ENCODE measurements at regions not wholly inside any gene's neighbourhood (a gene's known extent, or its start where the extent isn't known, plus 50 kb on each side); places are given as distances from the start of the nearest gene placed in this dataset.

GRCh38 chr3:99186016-99186415 is 284.5 kb upstream of the DCBLD2 start:
- no peak overlapping the region for H3K9ac ChIP-seq (ENCODE audit: low read length)
- H3K36me3 ChIP-seq (ENCODE audit: insufficient read depth, low read length): no peaks in the 10 kb centered on the region
- no peaks in the 10 kb centered on the region for H3K9me3 ChIP-seq (ENCODE audit: insufficient read depth, low read depth, low read length)
- H3K27me3 ChIP-seq (ENCODE audit: insufficient read depth, low read length): no peaks in the 10 kb centered on the region
- H3K27ac ChIP-seq (ENCODE audit: low read depth, low read length): no peak overlapping the region
- Mint-ChIP-seq H3K27ac (ENCODE audit: unreplicated experiment) (no peak overlapping the region), H3K27me3 (ENCODE audit: low read depth, unreplicated experiment) (no peaks in the 10 kb centered on the region), H3K4me3 (ENCODE audit: unreplicated experiment) (no peak overlapping the region), H3K36me3 (ENCODE audit: low read depth, unreplicated experiment) (peaks cover 2% of the 10 kb centered on the region), H3K4me1 (ENCODE audit: low read depth, unreplicated experiment) (no peaks in the 10 kb centered on the region), H3K9me3 (ENCODE audit: unreplicated experiment) (no peaks in the 10 kb centered on the region)
- no peak for TF ChIP-seq EZH2 (IDR thresholded peaks at IDR 0.05; ENCODE audit: insufficient read depth, low read length)
- TF ChIP-seq, protein P1, sequence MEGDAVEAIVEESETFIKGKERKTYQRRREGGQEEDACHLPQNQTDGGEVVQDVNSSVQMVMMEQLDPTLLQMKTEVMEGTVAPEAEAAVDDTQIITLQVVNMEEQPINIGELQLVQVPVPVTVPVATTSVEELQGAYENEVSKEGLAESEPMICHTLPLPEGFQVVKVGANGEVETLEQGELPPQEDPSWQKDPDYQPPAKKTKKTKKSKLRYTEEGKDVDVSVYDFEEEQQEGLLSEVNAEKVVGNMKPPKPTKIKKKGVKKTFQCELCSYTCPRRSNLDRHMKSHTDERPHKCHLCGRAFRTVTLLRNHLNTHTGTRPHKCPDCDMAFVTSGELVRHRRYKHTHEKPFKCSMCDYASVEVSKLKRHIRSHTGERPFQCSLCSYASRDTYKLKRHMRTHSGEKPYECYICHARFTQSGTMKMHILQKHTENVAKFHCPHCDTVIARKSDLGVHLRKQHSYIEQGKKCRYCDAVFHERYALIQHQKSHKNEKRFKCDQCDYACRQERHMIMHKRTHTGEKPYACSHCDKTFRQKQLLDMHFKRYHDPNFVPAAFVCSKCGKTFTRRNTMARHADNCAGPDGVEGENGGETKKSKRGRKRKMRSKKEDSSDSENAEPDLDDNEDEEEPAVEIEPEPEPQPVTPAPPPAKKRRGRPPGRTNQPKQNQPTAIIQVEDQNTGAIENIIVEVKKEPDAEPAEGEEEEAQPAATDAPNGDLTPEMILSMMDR (IDR thresholded peaks at IDR 0.05; ENCODE audit: insufficient read depth, low read depth, low read length): no peak
- no peak overlapping the region for H2AFZ ChIP-seq (ENCODE audit: low read depth, low read length)
- FAIRE-seq: no peak
- H3K4me2 ChIP-seq (ENCODE audit: low read length): no peak overlapping the region
- DNase-seq (ENCODE audit: low read depth): no peak
- H3K79me2 ChIP-seq (ENCODE audit: insufficient read depth, low read length): no peaks in the 10 kb centered on the region
- no peaks in the 10 kb centered on the region for H4K20me1 ChIP-seq (ENCODE audit: insufficient read depth, low read length)
- H3K4me3 ChIP-seq (ENCODE audit: insufficient read depth, low read depth, low read length): no peak overlapping the region
- no peaks in the 10 kb centered on the region for H3K4me1 ChIP-seq (ENCODE audit: insufficient read depth, low read length)

DNA sequence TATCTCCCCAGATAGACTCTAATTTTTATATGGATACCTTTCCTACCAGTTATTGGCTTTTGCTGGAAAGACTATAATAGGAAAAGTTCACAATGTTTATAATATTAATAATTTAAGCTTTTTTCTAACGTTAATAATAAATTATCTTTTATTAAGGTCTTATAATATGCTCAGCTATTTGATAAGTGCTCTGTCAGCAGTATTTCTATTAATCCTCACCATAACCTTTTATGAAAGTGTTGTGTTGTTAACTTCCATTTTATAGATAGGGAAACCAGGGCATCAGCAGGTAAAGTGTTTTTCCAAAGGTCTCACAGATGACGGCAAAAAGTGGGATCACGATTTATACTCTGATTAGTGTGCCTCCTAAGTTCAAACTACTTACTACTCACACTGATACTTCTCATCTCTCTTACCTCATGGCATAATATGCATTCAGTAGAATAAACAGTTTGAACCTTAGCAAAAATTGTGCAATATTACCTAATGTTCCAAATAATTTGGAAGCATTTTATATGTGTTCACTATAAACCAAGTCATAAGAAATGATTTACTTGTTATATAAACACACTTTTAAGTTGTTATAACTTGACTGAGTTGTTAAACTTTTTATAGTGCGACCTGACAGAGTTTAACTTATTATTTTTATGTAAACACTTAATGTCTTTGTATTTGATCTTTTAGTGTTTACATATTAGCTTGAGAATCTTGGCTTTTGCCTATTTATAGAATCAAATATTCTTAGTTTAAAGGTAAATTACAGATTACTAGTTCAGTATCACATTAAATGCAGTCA is 274.9 kb upstream of the DCBLD2 start:
- Histone ChIP-seq H3K9me3 (ENCODE audit: insufficient read depth, low read depth, low read length) (no peaks in the 10 kb centered on the region), H3K4me1 (ENCODE audit: insufficient read depth, low read length) (no peaks in the 10 kb centered on the region), H3K27me3 (ENCODE audit: insufficient read depth, low read length) (no peaks in the 10 kb centered on the region), H3K9ac (ENCODE audit: low read length) (no peak overlapping the region), H3K36me3 (ENCODE audit: insufficient read depth, low read length) (no peaks in the 10 kb centered on the region), H2AFZ (ENCODE audit: low read depth, low read length) (no peak overlapping the region), H3K79me2 (ENCODE audit: insufficient read depth, low read length) (no peaks in the 10 kb centered on the region), H4K20me1 (ENCODE audit: insufficient read depth, low read length) (no peaks in the 10 kb centered on the region), H3K4me2 (ENCODE audit: low read length) (no peak overlapping the region), H3K27ac (ENCODE audit: low read depth, low read length) (no peak overlapping the region), H3K4me3 (ENCODE audit: insufficient read depth, low read depth, low read length) (no peak overlapping the region)
- TF ChIP-seq, protein P1 (IDR thresholded peaks at IDR 0.05; ENCODE audit: insufficient read depth, low read depth, low read length): no peak
- no peak for TF ChIP-seq EZH2 (IDR thresholded peaks at IDR 0.05; ENCODE audit: insufficient read depth, low read length)
- FAIRE-seq (no peak), DNase-seq (ENCODE audit: low read depth) (no peak)
- no peaks in the 10 kb centered on the region for H3K36me3 Mint-ChIP-seq (ENCODE audit: low read depth, unreplicated experiment)
- no peak overlapping the region for H3K4me3 Mint-ChIP-seq (ENCODE audit: unreplicated experiment)
- H3K27ac Mint-ChIP-seq (ENCODE audit: unreplicated experiment): no peak overlapping the region
- H3K9me3 Mint-ChIP-seq (ENCODE audit: unreplicated experiment): no peaks in the 10 kb centered on the region
- H3K27me3 Mint-ChIP-seq (ENCODE audit: low read depth, unreplicated experiment): no peaks in the 10 kb centered on the region
- no peaks in the 10 kb centered on the region for H3K4me1 Mint-ChIP-seq (ENCODE audit: low read depth, unreplicated experiment)

GRCh38 chr3:99175276-99175812 is 273.8 kb upstream of the DCBLD2 start:
- Histone ChIP-seq H2AFZ (ENCODE audit: low read depth, low read length) (no peak overlapping the region), H3K27ac (ENCODE audit: low read depth, low read length) (no peak overlapping the region), H3K9ac (ENCODE audit: low read length) (no peak overlapping the region), H3K4me2 (ENCODE audit: low read length) (no peak overlapping the region), H3K79me2 (ENCODE audit: insufficient read depth, low read length) (no peaks in the 10 kb centered on the region), H3K9me3 (ENCODE audit: insufficient read depth, low read depth, low read length) (no peaks in the 10 kb centered on the region), H4K20me1 (ENCODE audit: insufficient read depth, low read length) (no peaks in the 10 kb centered on the region), H3K4me3 (ENCODE audit: insufficient read depth, low read depth, low read length) (no peak overlapping the region), H3K4me1 (ENCODE audit: insufficient read depth, low read length) (no peaks in the 10 kb centered on the region), H3K36me3 (ENCODE audit: insufficient read depth, low read length) (no peaks in the 10 kb centered on the region), H3K27me3 (ENCODE audit: insufficient read depth, low read length) (no peaks in the 10 kb centered on the region)
- no peaks in the 10 kb centered on the region for H3K4me1 Mint-ChIP-seq (ENCODE audit: low read depth, unreplicated experiment)
- no peaks in the 10 kb centered on the region for H3K36me3 Mint-ChIP-seq (ENCODE audit: low read depth, unreplicated experiment)
- no peak for FAIRE-seq
- no peak overlapping the region for H3K4me3 Mint-ChIP-seq (ENCODE audit: unreplicated experiment)
- DNase-seq (ENCODE audit: low read depth): no peak
- no peak overlapping the region for H3K27ac Mint-ChIP-seq (ENCODE audit: unreplicated experiment)
- H3K9me3 Mint-ChIP-seq (ENCODE audit: unreplicated experiment): no peaks in the 10 kb centered on the region
- no peak for TF ChIP-seq EZH2 (IDR thresholded peaks at IDR 0.05; ENCODE audit: insufficient read depth, low read length)
- TF ChIP-seq, protein P1 (IDR thresholded peaks at IDR 0.05; ENCODE audit: insufficient read depth, low read depth, low read length): no peak
- H3K27me3 Mint-ChIP-seq (ENCODE audit: low read depth, unreplicated experiment): no peaks in the 10 kb centered on the region
